GM18870 (cell line): ENCODE measurements at regions not wholly inside any gene's neighbourhood (a gene's known extent, or its start where the extent isn't known, plus 50 kb on each side); places are given as distances from the start of the nearest gene placed in this dataset.
"Not testable (repeated sequence)": the region's sequence is repeated elsewhere in the genome, so short reads cannot be mapped to it uniquely, and the experiment has no call there.

Experiments
- ATAC-seq: cut with Tn5 transposase; IDR thresholded peaks from one replicate; pipeline ENCODE4 v1.9.1; 2021; ENCODE audit warnings: moderate library complexity; ENCODE audit not compliant: unreplicated experiment

DNA sequence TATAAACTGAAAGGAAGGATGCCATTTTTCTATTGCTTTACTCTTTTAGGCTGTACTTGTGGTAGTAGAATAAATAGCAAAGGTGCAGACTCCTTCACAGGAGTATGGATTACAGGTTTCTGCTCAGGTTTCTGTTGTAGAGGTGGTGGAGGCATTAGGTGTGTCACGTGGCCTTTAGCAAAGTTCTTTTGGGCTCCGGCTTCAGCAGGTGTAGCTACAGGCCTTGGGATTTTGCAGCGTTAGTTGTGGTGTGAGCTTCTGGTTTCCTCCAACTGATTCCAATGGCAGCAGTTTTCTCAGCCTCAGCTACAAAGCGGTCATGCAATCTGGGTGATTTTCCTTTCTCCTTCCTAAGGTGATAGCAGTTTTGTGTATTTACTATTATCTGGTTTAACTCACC, 255.8 kb upstream of the GK2 start:
- no peak for ATAC-seq

- no peak for ATAC-seq
Measured at GRCh38 chr4:79663141-79663540, 255.1 kb upstream of the GK2 start.

GRCh38 chr4:79662651-79663050, 254.6 kb upstream of the GK2 start:
- ATAC-seq: no peak

DNA sequence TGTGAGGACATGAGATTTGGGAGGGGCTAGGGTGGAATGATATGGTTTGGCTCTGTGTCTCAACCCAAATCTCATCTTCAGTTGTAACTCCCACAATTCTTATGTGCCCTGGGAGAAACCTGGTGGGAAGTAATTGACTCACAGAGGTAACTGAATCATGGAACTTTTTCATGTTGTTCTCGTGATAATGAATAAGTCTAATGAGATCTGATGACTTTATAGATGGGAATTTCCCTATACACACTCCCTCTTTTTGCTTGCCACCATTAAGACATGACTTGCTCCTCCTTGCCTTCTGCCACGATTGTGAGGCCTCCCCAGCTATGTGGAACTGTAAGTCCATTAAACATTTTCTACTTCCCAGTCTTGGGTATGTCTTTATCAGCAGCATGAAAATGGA, 253.2 kb upstream of the GK2 start:
- ATAC-seq: no peak

- not testable (repeated sequence) for ATAC-seq
Measured at GRCh38 chr4:79659308-79659870, 251.4 kb upstream of the GK2 start.

DNA sequence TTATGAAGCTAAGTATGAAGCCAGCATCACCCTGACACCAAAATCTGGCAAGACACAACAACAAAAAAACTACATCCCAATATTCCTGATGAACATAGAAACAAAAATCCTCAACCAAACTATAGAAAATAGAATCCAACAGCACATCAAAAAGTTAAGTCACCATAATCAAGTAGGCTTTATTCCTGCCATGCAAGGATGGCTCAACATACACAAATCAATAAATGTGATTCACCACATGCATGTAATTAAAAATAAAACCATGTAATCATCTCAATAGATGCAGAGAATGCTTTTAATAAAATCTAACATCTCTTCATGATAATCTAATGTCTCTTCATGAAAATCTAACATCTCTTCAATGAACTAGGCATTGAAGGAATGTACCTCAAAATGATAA, 249.4 kb upstream of the GK2 start:
- no peak for ATAC-seq

DNA sequence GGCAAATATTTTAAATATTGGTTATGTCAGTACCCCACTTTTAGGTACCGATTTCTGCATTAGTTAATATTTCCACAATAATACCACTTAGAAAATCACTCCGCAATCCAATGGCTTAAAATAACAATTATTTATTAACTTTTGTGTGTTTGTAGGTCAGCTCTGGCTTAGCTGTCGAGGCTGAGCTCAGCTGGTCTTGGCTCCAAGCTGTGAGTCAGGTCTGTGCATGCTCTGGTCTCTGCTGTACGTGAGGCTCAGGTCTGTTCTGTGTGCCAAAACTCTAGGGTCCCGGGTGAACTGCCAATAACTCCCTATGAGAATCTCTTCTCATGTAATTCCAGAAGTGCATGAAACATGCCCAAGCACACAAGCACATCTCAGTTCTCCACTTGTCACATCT, 245.8 kb upstream of the GK2 start:
- no peak for ATAC-seq

GRCh38 chr4:79652738-79653137, 244.7 kb upstream of the GK2 start:
- no peak for ATAC-seq

DNA sequence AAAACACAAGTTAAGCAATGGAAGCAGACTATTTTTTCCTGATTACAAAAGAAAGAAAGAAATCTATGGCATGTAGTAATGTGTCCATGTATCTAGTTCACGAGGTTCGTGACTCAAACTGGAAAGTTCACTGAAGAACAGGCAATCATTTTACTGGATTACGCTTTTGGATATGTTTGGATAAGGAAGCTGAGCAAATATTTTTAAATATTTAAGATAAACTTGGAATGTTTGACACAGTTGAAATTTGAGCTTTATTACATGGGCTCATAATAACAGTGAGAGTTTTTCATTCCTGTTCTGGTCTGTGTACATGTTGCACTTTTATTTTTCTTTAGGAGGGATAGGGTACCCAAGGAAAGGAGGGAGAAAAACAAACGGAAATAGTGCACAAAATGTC, 244.2 kb upstream of the GK2 start:
- no peak for ATAC-seq

GRCh38 chr4:79651456-79651855, 243.4 kb upstream of the GK2 start:
- no peak for ATAC-seq

DNA sequence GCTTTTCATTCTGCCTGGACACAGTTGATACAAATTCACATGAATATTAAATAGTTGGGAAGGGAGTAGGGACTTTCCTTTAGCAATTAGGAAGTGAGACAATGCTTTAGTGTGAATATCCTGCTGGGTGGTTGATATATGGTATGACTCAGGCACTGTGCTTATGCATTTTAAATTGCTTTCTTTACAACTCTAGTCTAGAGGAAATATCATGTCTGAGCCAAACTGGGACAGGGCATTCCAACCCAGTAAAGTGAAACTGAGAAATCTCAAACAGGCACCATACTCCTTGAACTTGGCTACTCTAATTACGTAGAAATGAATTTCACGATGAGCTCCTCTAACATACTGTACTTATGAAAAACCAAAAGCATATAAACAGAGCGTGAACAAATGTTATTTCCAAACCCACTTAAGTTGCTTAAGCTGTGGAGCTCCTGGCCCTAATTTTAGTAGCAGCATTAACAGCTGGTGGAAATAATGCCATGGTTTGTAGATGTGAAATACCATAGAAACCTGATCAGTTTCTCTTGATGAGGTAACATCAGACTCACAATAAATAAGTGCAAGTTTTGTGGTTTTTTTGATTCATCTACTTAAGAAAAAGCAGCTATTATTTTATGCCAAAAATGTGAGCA, 242.9 kb upstream of the GK2 start:
- no peak for ATAC-seq

DNA sequence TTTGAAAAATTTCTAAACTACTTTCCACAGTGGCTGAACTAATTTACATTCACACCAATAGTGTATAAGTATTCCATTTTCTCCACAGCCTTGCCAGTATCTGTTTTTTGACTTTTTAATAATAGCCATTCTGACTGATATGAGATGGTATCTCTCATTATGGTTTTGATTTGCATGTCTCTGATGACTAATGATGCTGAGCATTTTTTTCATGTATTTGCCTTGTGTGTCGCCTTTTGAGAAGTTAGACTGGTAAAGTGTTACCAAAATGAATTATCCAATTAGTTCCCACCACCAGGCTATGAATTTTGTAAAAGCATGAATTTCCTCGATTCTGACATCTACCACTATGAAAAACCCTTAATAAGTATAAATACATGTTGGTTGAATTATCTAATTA, 242.2 kb upstream of the GK2 start:
- ATAC-seq: no peak

DNA sequence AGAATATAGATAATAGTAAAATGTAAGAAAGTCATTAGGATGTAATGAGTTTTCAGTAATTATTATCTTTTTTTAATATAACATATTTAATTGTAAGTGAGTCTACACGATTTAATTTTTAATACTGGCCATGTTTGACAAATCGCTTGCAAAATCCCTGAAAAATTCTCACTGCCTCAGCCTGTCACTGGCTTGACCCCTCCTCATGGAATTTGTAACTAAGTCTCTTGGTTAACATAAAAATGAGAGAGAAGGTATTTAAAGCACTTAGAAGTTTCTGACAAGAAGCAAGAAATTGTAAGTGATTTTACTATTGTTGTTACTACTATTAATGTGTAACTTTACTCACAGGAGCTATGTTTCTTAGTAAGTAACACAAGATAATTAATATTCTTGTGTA, 237.9 kb upstream of the GK2 start:
- no peak for ATAC-seq

- ATAC-seq: no peak
Measured at GRCh38 chr4:79638735-79639134, 230.7 kb upstream of the GK2 start.

GRCh38 chr4:79636991-79637390, 229.0 kb upstream of the GK2 start:
- ATAC-seq: no peak

DNA sequence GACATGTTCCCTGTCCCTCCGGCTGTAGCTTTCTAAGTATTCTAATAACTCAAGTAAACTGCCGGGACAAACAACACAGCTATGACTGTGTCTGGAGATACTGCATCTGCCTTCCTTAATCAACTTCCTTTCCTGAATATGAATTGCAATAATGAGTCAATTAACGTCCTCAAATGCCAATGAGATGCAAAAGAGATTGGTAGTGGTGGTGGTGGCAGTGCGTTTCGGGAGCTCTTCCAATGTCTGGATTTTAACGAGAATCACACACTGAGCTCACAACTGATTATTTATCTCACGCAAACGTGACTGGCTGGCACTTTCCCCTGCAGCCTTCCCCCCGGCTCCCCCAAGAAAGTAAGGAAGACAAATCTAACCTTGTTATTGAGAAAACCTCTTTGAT, 226.1 kb upstream of the GK2 start:
- no peak for ATAC-seq

DNA sequence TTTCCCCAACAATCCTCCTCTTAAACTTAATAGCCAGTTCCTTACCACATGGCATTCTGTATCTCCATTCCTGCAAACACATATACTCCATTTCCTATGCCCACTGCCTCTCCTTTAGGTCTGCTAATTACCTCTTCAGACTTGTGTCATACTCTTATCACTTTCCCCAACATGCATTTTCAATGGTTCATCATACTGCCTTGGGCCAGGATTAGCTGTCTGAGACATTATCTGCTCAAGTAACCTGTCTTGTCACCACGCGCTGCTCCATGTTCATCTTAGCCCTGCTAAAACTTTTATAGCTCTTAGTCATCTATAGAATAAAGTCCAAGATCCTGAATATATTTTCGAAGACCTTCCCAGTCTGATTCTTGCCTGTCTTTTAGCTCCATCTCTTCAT, 224.1 kb upstream of the GK2 start:
- ATAC-seq: no peak

- ATAC-seq: no peak
Measured at GRCh38 chr4:79626611-79627010, 218.6 kb upstream of the GK2 start.

- ATAC-seq: no peak
Measured at GRCh38 chr4:79626101-79626500, 218.1 kb upstream of the GK2 start.

- no peak for ATAC-seq
Measured at GRCh38 chr4:79625361-79625760, 217.3 kb upstream of the GK2 start.

DNA sequence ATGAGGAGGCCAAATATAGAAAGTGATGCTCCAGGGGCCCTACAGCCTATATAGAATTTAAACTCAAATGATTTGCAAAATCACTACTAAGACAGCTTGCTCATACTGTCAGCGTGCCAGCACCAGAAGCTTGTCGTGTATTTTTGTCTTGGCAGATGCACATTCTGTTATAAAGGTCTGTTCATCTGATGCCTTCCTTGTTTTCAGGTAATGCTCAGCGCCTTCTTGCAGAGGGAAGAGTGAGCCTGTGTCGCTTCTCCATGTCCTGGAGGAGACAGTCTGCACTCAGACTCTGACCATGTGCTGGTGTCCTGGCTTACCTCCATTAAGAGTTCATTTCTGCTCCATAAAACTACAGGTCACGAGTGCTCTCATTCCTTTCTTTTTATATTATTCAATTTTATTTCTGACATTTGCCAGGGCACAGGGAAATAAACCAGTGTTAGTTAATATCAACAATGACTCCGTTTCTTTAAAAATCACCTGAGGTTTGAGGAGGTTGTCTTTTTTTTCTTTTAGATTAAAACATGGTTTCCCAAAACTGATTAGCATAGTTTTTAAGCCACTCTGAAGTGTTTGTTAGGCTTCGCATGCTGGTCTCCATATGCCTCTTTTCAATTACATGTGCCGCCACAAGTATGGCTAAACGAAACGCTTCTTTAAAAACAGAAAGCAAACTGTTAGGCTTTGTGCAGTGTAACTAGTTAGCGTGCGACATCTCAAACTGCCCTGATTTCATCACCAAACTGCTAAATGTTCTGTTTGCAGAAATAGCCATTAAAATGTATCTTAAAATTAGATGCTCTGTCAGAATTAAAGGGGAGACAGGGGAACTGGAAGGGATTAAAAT, 215.2 kb upstream of the GK2 start:
- no peak for ATAC-seq

- ATAC-seq: no peak
Measured at GRCh38 chr4:79621061-79621460, 213.0 kb upstream of the GK2 start.
